Keratinocyte (primary cell): ENCODE measurements at regions not wholly inside any gene's neighbourhood (a gene's known extent, or its start where the extent isn't known, plus 50 kb on each side); places are given as distances from the start of the nearest gene placed in this dataset.

ENCODE experiments used
- DNase-seq: peaks from one replicate; pipeline ENCODE4 v3.0.0-alpha.2; 2011; ENCODE audit warnings: low read depth, missing footprints, low spot score
- FAIRE-seq: peaks from 2 replicates; lab custom pipeline; 2011; peaks lifted over from hg19 to GRCh38; lab: Jason Lieb, UNC
- H2AFZ ChIP-seq: 2 replicates; pipeline ENCODE4 v1.6.0; 2012; ENCODE audit warnings: low read length, control low read depth, inconsistent platforms; ENCODE audit not compliant: control insufficient read depth
- H3K27ac ChIP-seq: 2 replicates; pipeline ENCODE4 v1.5.1; 2011; ENCODE audit warnings: low read length; ENCODE audit not compliant: control insufficient read depth, insufficient read depth
- H3K27me3 ChIP-seq: 3 replicates; pipeline ENCODE4 v1.6.0; 2011; ENCODE audit warnings: low read length; ENCODE audit not compliant: control insufficient read depth, insufficient read depth; ENCODE audit errors: extremely low read depth
- H3K36me3 ChIP-seq, 2 experiments: 2 replicates in 1 of 2; 3 replicates in 1 of 2; pipeline ENCODE4 v1.5.1; 2011; ENCODE audit warnings: low read length in 2 of 2, mild to moderate bottlenecking in 1 of 2; ENCODE audit not compliant: control insufficient read depth in 2 of 2, insufficient read depth in 2 of 2; ENCODE audit errors: extremely low read depth in 1 of 2
- H3K4me1 ChIP-seq: 3 replicates; pipeline ENCODE4 v1.5.1; 2011; ENCODE audit warnings: low read length; ENCODE audit not compliant: control insufficient read depth, insufficient read depth; ENCODE audit errors: extremely low read depth
- H3K4me2 ChIP-seq: 3 replicates; pipeline ENCODE4 v1.6.0; 2011; ENCODE audit warnings: low read depth, low read length; ENCODE audit not compliant: control insufficient read depth, insufficient read depth; ENCODE audit errors: extremely low read depth
- H3K4me3 ChIP-seq, 3 experiments: fragments of 200-600 bp in 1 of 3; sonication (generic) in 1 of 3; 2 replicates in 2 of 3; 3 replicates in 1 of 3; pipeline ENCODE4 v1.5.1; 2011 to 2016; ENCODE audit warnings: low read length in 3 of 3, mild to moderate bottlenecking in 3 of 3, control low read depth in 2 of 3, inconsistent platforms in 1 of 3, low read depth in 1 of 3, mixed read lengths in 1 of 3, mixed run types in 1 of 3, moderate library complexity in 1 of 3; ENCODE audit not compliant: control insufficient read depth in 2 of 3, insufficient read depth in 2 of 3; ENCODE audit errors: extremely low read depth in 1 of 3
- H3K79me2 ChIP-seq: 2 replicates; pipeline ENCODE4 v1.6.0; 2012; ENCODE audit warnings: low read length; ENCODE audit not compliant: control insufficient read depth, insufficient read depth
- H3K9ac ChIP-seq: 3 replicates; pipeline ENCODE4 v1.6.0; 2011; ENCODE audit warnings: low read length; ENCODE audit not compliant: control insufficient read depth, insufficient read depth; ENCODE audit errors: extremely low read depth
- H3K9me1 ChIP-seq: 3 replicates; pipeline ENCODE4 v1.6.0; 2011; ENCODE audit warnings: low read length; ENCODE audit not compliant: control insufficient read depth, insufficient read depth; ENCODE audit errors: extremely low read depth
- H3K9me3 ChIP-seq: 2 replicates; pipeline ENCODE4 v1.5.1; 2012; ENCODE audit warnings: low read depth, low read length; ENCODE audit not compliant: control insufficient read depth
- H4K20me1 ChIP-seq: 3 replicates; pipeline ENCODE4 v1.6.0; 2011; ENCODE audit warnings: low read length; ENCODE audit not compliant: control insufficient read depth, insufficient read depth; ENCODE audit errors: extremely low read depth
- CTCF ChIP-seq, 3 experiments: IDR thresholded peaks in 1 of 3; conservative IDR thresholded peaks in 1 of 3; optimal IDR thresholded peaks in 1 of 3; 2 replicates in 2 of 3; 3 replicates in 1 of 3; pipeline versions ENCODE3 to v1.5.1; 2011; ENCODE audit warnings: low read length in 3 of 3, mild to moderate bottlenecking in 3 of 3, moderate library complexity in 2 of 3, control low read depth in 1 of 3, inconsistent platforms in 1 of 3; ENCODE audit not compliant: insufficient read depth in 2 of 3; ENCODE audit errors: extremely low read depth in 1 of 3
- EZH2 ChIP-seq: IDR thresholded peaks from one replicate; pipeline ENCODE4 v1.6.1; 2012; ENCODE audit warnings: inconsistent platforms, mild to moderate bottlenecking, low read length, moderate library complexity
- dilution Hi-C: fragments of 300-500 bp; cut with MboI; formaldehyde crosslinking; loops from one replicate; pipeline ENCODE4 v1.7.0; 2020; ENCODE audit warnings: low sequenced_read_pairs; ENCODE audit not compliant: extremely low pct_ligation_motif_present

DNA sequence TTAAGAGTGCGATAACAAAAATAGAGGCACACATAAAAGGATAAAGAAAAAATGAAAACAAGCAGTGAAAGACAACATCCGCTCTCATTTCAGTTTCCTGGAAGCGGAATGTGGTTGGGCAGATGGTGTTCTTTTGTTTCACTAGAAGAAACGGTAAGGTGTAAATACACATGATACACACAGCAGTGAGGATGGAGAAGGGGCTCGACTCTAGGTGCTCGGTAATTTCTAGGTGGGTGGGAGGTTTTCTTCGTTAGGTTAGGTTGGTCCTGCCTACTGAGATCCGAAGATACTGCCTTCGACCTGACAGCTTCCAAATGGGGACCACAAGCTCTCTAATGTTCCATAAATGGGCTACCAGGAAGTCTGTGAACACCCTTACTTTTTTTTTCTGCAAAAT lies 1082.5 kb downstream of the BCL11B start:
- H3K4me3 ChIP-seq = no peak overlapping the region
- FAIRE-seq = no peak
- dilution Hi-C loops = no loop called here

GRCh38 chr14:98189944-98190343 lies 1082.1 kb downstream of the BCL11B start:
- Histone ChIP-seq H3K4me2 (no peak overlapping the region), H3K4me1 (peaks cover 14% of the 10 kb centered on the region), H3K9me3 (no peaks in the 10 kb centered on the region), H4K20me1 (no peaks in the 10 kb centered on the region), H2AFZ (no peak overlapping the region), H3K36me3 (no peaks in the 10 kb centered on the region), H3K27ac (no peak overlapping the region), H3K9me1 (no peaks in the 10 kb centered on the region), H3K27me3 (no peaks in the 10 kb centered on the region), H3K9ac (no peak overlapping the region), H3K4me3 (no peak overlapping the region), H3K79me2 (no peaks in the 10 kb centered on the region)
- dilution Hi-C loops = no loop called here
- no peak for DNase-seq
- FAIRE-seq = no peak
- TF ChIP-seq CTCF (optimal IDR thresholded peaks at IDR 0.05 in 1 of 3, IDR thresholded peaks at IDR 0.05 in 1 of 3, conservative IDR thresholded peaks at IDR 0.05 in 1 of 3; ENCODE audit: extremely low read depth in 1 of 3, insufficient read depth in 2 of 3, low read length in 3 of 3) (no peak), EZH2 (no peak)

More for the DNA sequence above, 1082.5 kb downstream of the BCL11B start:
- H3K9me1 ChIP-seq = no peaks in the 10 kb centered on the region
- no peak for DNase-seq
- H3K27ac ChIP-seq = no peak overlapping the region
- H3K4me1 ChIP-seq = peaks cover 14% of the 10 kb centered on the region
- no peak overlapping the region for H3K4me2 ChIP-seq
- no peaks in the 10 kb centered on the region for H4K20me1 ChIP-seq
- H2AFZ ChIP-seq = no peak overlapping the region
- no peaks in the 10 kb centered on the region for H3K9me3 ChIP-seq
- H3K36me3 ChIP-seq = no peaks in the 10 kb centered on the region
- H3K27me3 ChIP-seq = no peaks in the 10 kb centered on the region
- H3K9ac ChIP-seq = no peak overlapping the region
- no peak for TF ChIP-seq CTCF (optimal IDR thresholded peaks at IDR 0.05 in 1 of 3, IDR thresholded peaks at IDR 0.05 in 1 of 3, conservative IDR thresholded peaks at IDR 0.05 in 1 of 3; ENCODE audit: extremely low read depth in 1 of 3, insufficient read depth in 2 of 3, low read length in 3 of 3)
- no peak for TF ChIP-seq EZH2
- no peaks in the 10 kb centered on the region for H3K79me2 ChIP-seq
